Ovary (tissue), 7 donors: ENCODE measurements at regions not wholly inside any gene's neighbourhood (a gene's known extent, or its start where the extent isn't known, plus 50 kb on each side); places are given as distances from the start of the nearest gene placed in this dataset.

ENCODE experiments used
- DNase-seq, 5 donors: peaks; one replicate each; pipeline ENCODE4 v3.0.0-alpha.2; 2019 to 2020
- H3K27ac ChIP-seq, 2 donors: fragments of 200-600 bp; one replicate each; pipeline versions ENCODE4 v1.5.1 to v1.8.0; 2019 to 2022
- H3K27me3 ChIP-seq: fragments of 200-600 bp; one replicate; pipeline ENCODE4 v1.8.0; 2022
- H3K36me3 ChIP-seq: fragments of 200-600 bp; sonication (generic); one replicate; pipeline ENCODE4 v1.5.1; 2019
- H3K4me1 ChIP-seq: one replicate; pipeline ENCODE4 v1.8.1; 2013; ENCODE audit warnings: mild to moderate bottlenecking, moderate library complexity; ENCODE audit not compliant: insufficient read depth
- H3K4me3 ChIP-seq: fragments of 200-600 bp; sonication (generic); one replicate; pipeline ENCODE4 v1.5.1; 2017
- H3K9me3 ChIP-seq, 2 donors: fragments of 200-600 bp in 1 of 2; sonication (generic) in 1 of 2; one replicate each; pipeline versions ENCODE4 v1.5.1 to v1.8.1; 2013 to 2019; ENCODE audit warnings: mild to moderate bottlenecking in 1 of 2, moderate library complexity in 1 of 2
- CTCF ChIP-seq, 3 donors: fragments of 450-650 bp in 2 of 3; fragments of 200-600 bp in 1 of 3; IDR thresholded peaks; one replicate each; pipeline versions ENCODE4 v1.5.1 to v1.8.0; 2016 to 2022; ENCODE audit warnings: antibody characterized with exemption in 3 of 3, mild to moderate bottlenecking in 1 of 3
- EP300 ChIP-seq: sonication (generic); formaldehyde crosslinking; IDR thresholded peaks from one replicate; pipeline ENCODE4 v1.6.1; 2017; ENCODE audit warnings: antibody characterized with exemption
- POLR2A ChIP-seq: fragments of 450-650 bp; IDR thresholded peaks from one replicate; pipeline ENCODE4 v1.6.1; 2017; ENCODE audit warnings: antibody characterized with exemption, mild to moderate bottlenecking, moderate library complexity
- WGBS, 3 donors: extraction: QIAGEN DNeasy Blood & Tissue Kit in 1 of 3; methylation state at CpG; one replicate each; pipeline versions ENCODE4 v1.1.5 to v1.1.7; 2013 to 2017; 5-methylcytosine and 5-hydroxymethylcytosine counted together
- intact Hi-C, 4 donors: fragments of 100-400 bp; cut with DNase I; formaldehyde crosslinking; loops; one replicate each; pipeline versions ENCODE4 v1.11.0 to v1.15.1; 2022 to 2023
- donor health status: DM: no; HTN: no; CAD: no; lungs with moderate emphysema.
- donor health status: DM: no; HTN: no; CAD: no.
- donor health status: Bipolar disorder and iron deficiency.
- donor health status: DM: no; HTN: no; CAD: no.
- donor health status: DM: yes; HTN: yes; CAD: no.

GRCh38 chr16:65749506-65749905 lies 617.0 kb upstream of the CDH5 start:
- Histone ChIP-seq H3K4me1 (peaks cover 13% of the 10 kb centered on the region), H3K27me3 (no peaks in the 10 kb centered on the region), H3K27ac (no peak overlapping the region), H3K36me3 (no peaks in the 10 kb centered on the region), H3K4me3 (no peak overlapping the region), H3K9me3 (no peaks in the 10 kb centered on the region)
- no peak for DNase-seq
- TF ChIP-seq POLR2A (no peak), EP300 (no peak), CTCF (IDR thresholded peaks at IDR 0.05) (no peak)
- intact Hi-C loops, result no loop called here
- 75 to 79% (median 76%) methylated on average over 6 of the region's 6 CpGs for WGBS, 3 donors

DNA sequence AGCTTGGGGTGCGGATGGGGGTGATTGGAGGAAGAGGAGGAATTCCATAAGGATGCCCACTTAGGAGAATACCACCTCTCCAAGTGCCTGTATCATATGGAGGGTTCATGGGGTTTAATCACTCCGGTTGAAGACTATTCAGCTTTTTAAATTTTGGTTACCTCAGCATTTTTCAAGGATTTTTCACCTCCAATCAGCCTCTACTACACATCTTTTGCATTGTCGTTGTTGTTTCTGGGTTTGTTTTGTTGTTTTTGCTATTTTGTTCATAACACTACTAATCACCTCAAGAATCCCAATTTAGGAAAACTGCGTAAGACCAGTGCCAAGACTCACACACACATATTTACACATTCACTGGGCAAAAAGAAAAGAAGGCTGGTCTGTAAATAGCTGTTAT lies 619.5 kb upstream of the CDH5 start:
- H3K4me1 ChIP-seq, result peaks cover 7% of the 10 kb centered on the region
- H3K27ac ChIP-seq, result no peak overlapping the region
- no peak for DNase-seq
- no peaks in the 10 kb centered on the region for H3K27me3 ChIP-seq
- no peaks in the 10 kb centered on the region for H3K36me3 ChIP-seq
- WGBS, 3 donors, result 61 to 80% (median 76%) methylated on average over 4 of the region's 4 CpGs
- no peak overlapping the region for H3K4me3 ChIP-seq
- no peak for TF ChIP-seq EP300
- no peak for TF ChIP-seq CTCF (IDR thresholded peaks at IDR 0.05)
- no peaks in the 10 kb centered on the region for H3K9me3 ChIP-seq
- intact Hi-C loops, result no loop called here

GRCh38 chr16:65745201-65745708 lies 621.2 kb upstream of the CDH5 start:
- DNase-seq, result no peak
- TF ChIP-seq POLR2A, result no peak
- TF ChIP-seq CTCF (IDR thresholded peaks at IDR 0.05), result no peak
- TF ChIP-seq EP300, result no peak
- Histone ChIP-seq H3K9me3 (no peaks in the 10 kb centered on the region), H3K4me1 (peaks cover 6% of the 10 kb centered on the region), H3K4me3 (no peak overlapping the region), H3K27me3 (no peaks in the 10 kb centered on the region), H3K36me3 (no peaks in the 10 kb centered on the region), H3K27ac (no peak overlapping the region)
- 92 to 98% (median 97%) methylated on average over 1 of the region's 1 CpG for WGBS, 3 donors
- intact Hi-C loops, result no loop called here

- DNase-seq, result no peak
- 74 to 86% (median 75%) methylated on average over 2 of the region's 2 CpGs for WGBS, 3 donors
- intact Hi-C loops, result no loop called here
- Histone ChIP-seq H3K9me3 (no peaks in the 10 kb centered on the region), H3K27ac (no peak overlapping the region), H3K27me3 (no peaks in the 10 kb centered on the region), H3K36me3 (no peaks in the 10 kb centered on the region), H3K4me3 (no peak overlapping the region), H3K4me1 (peaks cover 6% of the 10 kb centered on the region)
- TF ChIP-seq EP300 (no peak), POLR2A (no peak), CTCF (IDR thresholded peaks at IDR 0.05) (no peak)
Observed at GRCh38 chr16:65744401-65744800, 622.1 kb upstream of the CDH5 start.
